Left ventricle myocardium inferior (tissue), 1 donor: ENCODE measurements at regions not wholly inside any gene's neighbourhood (a gene's known extent, or its start where the extent isn't known, plus 50 kb on each side); places are given as distances from the start of the nearest gene placed in this dataset.

Experiments
- DNase-seq: peaks from one replicate; pipeline ENCODE4 v3.0.0-alpha.2; 2020
- H3K27ac ChIP-seq: fragments of 200-600 bp; replicated peaks from 2 replicates; pipeline ENCODE4 v1.8.0; 2021
- H3K27me3 ChIP-seq: fragments of 200-600 bp; 2 replicates; pipeline ENCODE4 v1.8.0; 2021; ENCODE audit warnings: low read depth
- H3K36me3 ChIP-seq: fragments of 200-600 bp; 2 replicates; pipeline ENCODE4 v1.8.0; 2021
- H3K4me1 ChIP-seq: fragments of 200-600 bp; 2 replicates; pipeline ENCODE4 v1.8.0; 2021
- H3K4me3 ChIP-seq: fragments of 200-600 bp; 2 replicates; pipeline ENCODE4 v1.8.0; 2021; ENCODE audit warnings: mild to moderate bottlenecking, moderate library complexity
- H3K9me3 ChIP-seq: fragments of 200-600 bp; replicated peaks from 2 replicates; pipeline ENCODE4 v1.8.0; 2021
- CTCF ChIP-seq: fragments of 200-600 bp; IDR thresholded peaks from 2 replicates; pipeline ENCODE4 v1.8.0; 2021; ENCODE audit warnings: antibody characterized with exemption, mild to moderate bottlenecking, borderline replicate concordance
- intact Hi-C: fragments of 100-400 bp; cut with micrococcal nuclease; formaldehyde crosslinking; loops from one replicate; pipeline ENCODE4 v1.11.0; 2022
- donor health status: DM: no; HTN: yes; CAD: no; lungs with severe emphysema.

- Histone ChIP-seq H3K4me3 (no peak overlapping the region), H3K4me1 (no peaks in the 10 kb centered on the region), H3K27ac (no peak overlapping the region), H3K36me3 (no peaks in the 10 kb centered on the region), H3K9me3 (peaks cover 5% of the 10 kb centered on the region), H3K27me3 (no peaks in the 10 kb centered on the region)
- DNase-seq = no peak
- intact Hi-C loops = no loop called here
- no peak for TF ChIP-seq CTCF
These were observed 452.5 kb downstream of the NKX6-1 start for GRCh38 chr4:84046551-84046950.

DNA sequence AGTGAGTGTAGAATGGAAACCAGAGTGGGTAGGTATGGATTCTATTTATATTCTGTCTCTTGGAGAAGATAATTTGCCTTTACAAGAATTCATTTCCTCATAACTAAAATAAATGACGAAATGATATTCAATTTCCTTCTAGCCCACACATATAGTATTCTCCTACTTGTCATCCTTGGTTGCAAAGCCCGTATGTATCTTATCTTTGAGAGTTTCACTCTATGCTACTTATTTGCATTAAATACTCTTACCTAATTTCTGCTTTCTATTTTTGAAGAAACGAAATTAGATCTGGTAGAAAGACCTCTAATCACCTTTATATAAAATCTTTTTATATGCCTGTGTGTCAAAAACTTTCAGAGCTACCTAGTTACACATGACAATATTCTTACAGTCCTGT is 457.7 kb downstream of the NKX6-1 start:
- TF ChIP-seq CTCF = no peak

GRCh38 chr4:84035568-84035967 is 463.5 kb downstream of the NKX6-1 start:
- Histone ChIP-seq H3K4me3 (no peak overlapping the region), H3K9me3 (no peaks in the 10 kb centered on the region), H3K27me3 (no peaks in the 10 kb centered on the region), H3K4me1 (no peaks in the 10 kb centered on the region), H3K27ac (no peak overlapping the region), H3K36me3 (no peaks in the 10 kb centered on the region)
- intact Hi-C loops = no loop called here
- DNase-seq = no peak
- TF ChIP-seq CTCF = no peak

More for the DNA sequence above, 457.7 kb downstream of the NKX6-1 start:
- Histone ChIP-seq H3K9me3 (peaks cover 5% of the 10 kb centered on the region), H3K27ac (no peak overlapping the region), H3K4me3 (no peak overlapping the region), H3K27me3 (no peaks in the 10 kb centered on the region), H3K36me3 (no peaks in the 10 kb centered on the region), H3K4me1 (no peaks in the 10 kb centered on the region)
- intact Hi-C loops = no loop called here
- DNase-seq = no peak

DNA sequence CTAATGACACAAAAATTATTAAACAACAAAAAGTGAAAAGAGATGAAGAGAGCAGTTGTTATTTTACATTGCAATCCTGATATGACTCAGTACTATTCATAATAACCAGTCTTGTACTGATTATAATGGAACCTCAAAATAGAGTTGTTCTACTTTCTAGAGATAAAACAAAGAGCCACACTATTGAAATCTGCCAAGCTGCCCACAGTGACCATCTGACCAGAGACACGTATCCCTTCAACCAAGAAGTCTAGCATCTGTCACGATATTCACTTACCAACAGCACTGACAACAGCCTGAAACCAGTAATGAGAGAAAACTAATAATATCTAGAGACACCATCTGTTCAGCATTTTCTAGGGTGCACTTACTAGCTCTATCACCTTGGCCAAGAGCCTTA is 466.7 kb downstream of the NKX6-1 start:
- DNase-seq = no peak
- Histone ChIP-seq H3K27me3 (no peaks in the 10 kb centered on the region), H3K4me1 (no peaks in the 10 kb centered on the region), H3K9me3 (peaks cover 2% of the 10 kb centered on the region), H3K36me3 (no peaks in the 10 kb centered on the region), H3K4me3 (no peak overlapping the region), H3K27ac (no peak overlapping the region)
- intact Hi-C loops = no loop called here
- no peak for TF ChIP-seq CTCF

GRCh38 chr4:84031401-84031800 is 467.7 kb downstream of the NKX6-1 start:
- Histone ChIP-seq H3K4me3 (no peak overlapping the region), H3K4me1 (no peaks in the 10 kb centered on the region)
- intact Hi-C loops = no loop called here

More at GRCh38 chr4:84031401-84031800, 467.7 kb downstream of the NKX6-1 start:
- peaks cover 8% of the 10 kb centered on the region for H3K9me3 ChIP-seq
- no peak for TF ChIP-seq CTCF
- no peaks in the 10 kb centered on the region for H3K36me3 ChIP-seq
- no peak overlapping the region for H3K27ac ChIP-seq
- DNase-seq = no peak
- no peaks in the 10 kb centered on the region for H3K27me3 ChIP-seq
